Activated CD4-positive, alpha-beta T cell treated with anti-CD3 and anti-CD28 coated beads for 36 hours (primary cell): ENCODE measurements at regions not wholly inside any gene's neighbourhood (a gene's known extent, or its start where the extent isn't known, plus 50 kb on each side); places are given as distances from the start of the nearest gene placed in this dataset.

Experiments
- ATAC-seq: fragments of 200-7000 bp; cut with Tn5 transposase; one replicate; pipeline ENCODE4 v1.10.0; 2021; ENCODE audit warnings: mild to moderate bottlenecking, moderate library complexity
- CTCF ChIA-PET: fragments of 350-600 bp; sonication (Branson Sonifier 250); formaldehyde crosslinking; loops from one replicate; lab custom pipeline; 2021; ENCODE audit warnings: antibody characterized with exemption; lab: Charles Lee
- POLR2A ChIA-PET: fragments of 350-600 bp; sonication (Branson Sonifier 250); formaldehyde crosslinking; loops from one replicate; lab custom pipeline; 2021; ENCODE audit warnings: antibody characterized with exemption, inconsistent platforms; lab: Charles Lee
- DNase-seq: peaks from one replicate; pipeline ENCODE4 v3.0.0-alpha.2; 2020
- H3K27ac Mint-ChIP-seq: one replicate; pipeline ENCODE4 v1.8.0; 2021; ENCODE audit warnings: mixed read lengths
- H3K27me3 Mint-ChIP-seq: one replicate; pipeline ENCODE4 v1.8.0; 2021; ENCODE audit warnings: mixed read lengths
- H3K36me3 Mint-ChIP-seq: one replicate; pipeline ENCODE4 v1.8.0; 2021; ENCODE audit warnings: low read depth, mixed read lengths
- H3K4me1 Mint-ChIP-seq: one replicate; pipeline ENCODE4 v1.8.0; 2021; ENCODE audit warnings: mixed read lengths
- H3K4me3 Mint-ChIP-seq: one replicate; pipeline ENCODE4 v1.8.0; 2021; ENCODE audit warnings: mild to moderate bottlenecking, moderate library complexity, mixed read lengths
- H3K9me3 Mint-ChIP-seq: one replicate; pipeline ENCODE4 v1.8.0; 2021; ENCODE audit warnings: low read depth, mixed read lengths
- intact Hi-C, 2 experiments: fragments of 100-400 bp; cut with DNase I in 1 of 2; cut with micrococcal nuclease in 1 of 2; formaldehyde crosslinking; loops; one replicate each; pipeline versions ENCODE4 v1.14.2 to v1.15.1; 2022 to 2024; cut with DNase I, micrococcal nuclease

DNA sequence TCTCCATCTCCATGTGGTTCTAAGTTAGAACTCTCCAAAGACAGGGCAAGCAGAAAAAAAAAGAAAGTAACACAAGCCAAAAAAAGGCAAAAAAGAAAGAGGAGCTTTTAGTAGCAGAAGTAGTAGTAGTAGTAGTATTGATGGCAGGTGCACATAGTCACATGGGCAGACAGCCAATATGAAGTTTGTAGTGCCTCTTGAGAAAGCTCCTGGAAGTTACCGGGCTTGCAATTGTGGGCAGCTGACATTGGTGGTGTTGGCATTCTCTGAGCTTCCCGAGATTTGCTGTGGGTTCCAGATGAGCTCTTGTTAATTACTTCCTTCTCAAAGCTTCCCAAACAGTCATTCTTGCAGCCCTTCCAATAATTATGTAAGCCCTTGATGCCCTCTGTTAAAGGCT, 1128.5 kb downstream of the TYW1 start:
- Mint-ChIP-seq H3K9me3 (peaks cover 12% of the 10 kb centered on the region), H3K36me3 (no peaks in the 10 kb centered on the region), H3K27ac (no peak overlapping the region), H3K27me3 (no peaks in the 10 kb centered on the region), H3K4me3 (no peak overlapping the region), H3K4me1 (no peaks in the 10 kb centered on the region)
- ATAC-seq (no peak), DNase-seq (no peak)
- intact Hi-C loops = no loop called here
- ChIA-PET POLR2A (no interaction called here), CTCF (no interaction called here)

DNA sequence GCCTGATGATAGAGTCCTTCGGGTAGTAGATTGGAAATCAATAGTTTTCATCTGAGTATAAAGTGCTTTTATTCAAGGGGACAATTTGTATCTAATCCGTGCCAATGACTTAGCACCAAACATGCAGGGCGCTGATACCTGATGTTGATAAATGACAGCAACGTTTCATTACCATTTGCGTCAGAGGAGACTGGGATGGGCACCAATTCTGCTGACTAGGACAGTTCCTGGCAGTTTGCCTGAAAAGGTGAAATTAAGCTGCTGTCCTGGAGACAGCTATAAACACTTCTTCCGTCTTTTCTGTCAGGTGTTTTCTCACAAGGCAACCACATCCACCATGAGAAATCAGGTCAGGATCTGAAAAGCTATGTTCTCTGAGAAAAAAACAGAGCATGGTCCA, 1136.4 kb downstream of the TYW1 start:
- peaks cover 16% of the 10 kb centered on the region for H3K9me3 Mint-ChIP-seq
- H3K27me3 Mint-ChIP-seq = no peaks in the 10 kb centered on the region
- ChIA-PET POLR2A (no interaction called here), CTCF (no interaction called here)
- no peak overlapping the region for H3K27ac Mint-ChIP-seq
- DNase-seq (no peak), ATAC-seq (no peak)
- no peak overlapping the region for H3K4me3 Mint-ChIP-seq
- H3K4me1 Mint-ChIP-seq = no peaks in the 10 kb centered on the region
- intact Hi-C loops = no loop called here
- no peaks in the 10 kb centered on the region for H3K36me3 Mint-ChIP-seq

DNA sequence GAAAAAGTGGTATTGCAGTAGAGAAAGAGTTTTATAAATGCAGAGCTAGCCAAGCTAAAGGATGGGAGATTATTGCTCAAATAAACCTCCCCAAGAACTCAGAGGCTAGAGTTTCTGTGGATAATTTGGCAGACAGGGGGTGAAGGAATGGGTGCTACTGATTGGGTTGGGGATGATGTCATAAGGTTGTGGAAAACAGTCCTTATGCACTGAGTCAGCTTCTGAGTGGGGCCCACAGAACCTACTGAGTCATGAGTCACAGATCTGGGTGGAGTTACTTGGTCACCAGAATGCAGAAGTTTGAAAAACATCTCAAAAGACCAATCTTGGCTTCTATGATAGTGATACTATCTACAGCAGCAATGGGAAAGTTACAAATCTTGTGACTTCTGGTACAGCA, 1146.7 kb downstream of the TYW1 start:
- CTCF ChIA-PET = no interaction called here
- no peak for ATAC-seq
- Mint-ChIP-seq H3K9me3 (peaks cover 24% of the 10 kb centered on the region), H3K4me1 (no peaks in the 10 kb centered on the region), H3K27ac (no peak overlapping the region), H3K27me3 (no peaks in the 10 kb centered on the region), H3K4me3 (no peak overlapping the region), H3K36me3 (no peaks in the 10 kb centered on the region)
- no peak for DNase-seq
- POLR2A ChIA-PET = no interaction called here
- intact Hi-C loops = no loop called here

DNA sequence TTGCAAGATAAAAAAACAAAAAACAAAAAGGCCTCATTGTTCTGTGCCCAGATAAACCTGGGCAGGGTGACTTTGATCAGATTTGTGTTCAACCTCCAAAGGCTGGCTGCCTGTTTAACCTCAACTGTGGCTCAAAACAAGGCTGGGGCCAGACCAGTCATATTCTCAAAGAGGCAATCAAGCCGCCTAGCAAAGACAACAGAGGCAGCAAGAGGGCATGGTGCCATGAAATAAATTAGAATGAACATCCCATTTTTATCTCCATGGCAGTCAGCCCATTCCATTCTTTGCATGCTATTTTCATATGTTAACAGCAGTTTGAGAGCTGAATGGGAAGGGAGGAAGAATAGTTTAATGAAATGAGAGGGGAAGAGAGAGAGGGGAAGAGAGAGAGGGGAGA, 1150.3 kb downstream of the TYW1 start:
- ATAC-seq = no peak

DNA sequence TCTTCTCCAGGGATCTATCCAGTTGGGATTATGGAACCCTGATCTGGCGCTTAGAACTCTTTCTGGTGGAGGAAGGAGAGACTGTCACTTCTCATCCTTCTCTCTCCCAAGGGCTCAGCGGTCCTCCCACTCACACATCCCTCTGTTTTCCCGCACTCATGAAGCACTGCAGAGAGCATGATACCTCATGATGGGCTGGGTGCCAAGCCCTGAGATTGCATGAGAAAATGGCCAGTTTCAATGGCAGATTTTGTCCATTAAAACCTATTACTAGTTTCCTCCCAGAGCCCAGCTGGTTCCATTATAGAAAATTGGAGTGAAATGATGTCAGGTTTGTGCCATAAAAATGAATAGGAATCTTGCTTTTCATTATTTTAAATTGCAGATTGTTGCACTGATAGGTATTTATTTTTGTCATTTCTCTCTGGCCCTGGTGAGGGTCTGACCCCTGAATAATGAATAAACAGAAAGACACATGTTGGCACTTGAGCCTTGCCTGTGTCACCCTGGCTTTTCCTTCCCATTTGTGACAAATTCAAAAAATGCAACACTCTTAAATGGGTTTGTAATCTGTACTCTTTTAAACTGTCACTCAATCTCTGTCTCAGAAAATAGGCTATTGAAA, 1151.1 kb downstream of the TYW1 start:
- intact Hi-C loops = no loop called here
- Mint-ChIP-seq H3K4me3 (no peak overlapping the region), H3K4me1 (no peaks in the 10 kb centered on the region), H3K27ac (no peak overlapping the region), H3K9me3 (peaks cover 21% of the 10 kb centered on the region), H3K27me3 (no peaks in the 10 kb centered on the region), H3K36me3 (no peaks in the 10 kb centered on the region)
- ATAC-seq = no peak
- DNase-seq = no peak
- POLR2A ChIA-PET = no interaction called here
- CTCF ChIA-PET = no interaction called here

More for the DNA sequence above, 1150.3 kb downstream of the TYW1 start:
- ChIA-PET POLR2A (no interaction called here), CTCF (no interaction called here)
- Mint-ChIP-seq H3K4me3 (no peak overlapping the region), H3K27ac (no peak overlapping the region), H3K9me3 (peaks cover 23% of the 10 kb centered on the region), H3K36me3 (no peaks in the 10 kb centered on the region), H3K4me1 (no peaks in the 10 kb centered on the region), H3K27me3 (no peaks in the 10 kb centered on the region)
- DNase-seq = no peak
- intact Hi-C loops = no loop called here

DNA sequence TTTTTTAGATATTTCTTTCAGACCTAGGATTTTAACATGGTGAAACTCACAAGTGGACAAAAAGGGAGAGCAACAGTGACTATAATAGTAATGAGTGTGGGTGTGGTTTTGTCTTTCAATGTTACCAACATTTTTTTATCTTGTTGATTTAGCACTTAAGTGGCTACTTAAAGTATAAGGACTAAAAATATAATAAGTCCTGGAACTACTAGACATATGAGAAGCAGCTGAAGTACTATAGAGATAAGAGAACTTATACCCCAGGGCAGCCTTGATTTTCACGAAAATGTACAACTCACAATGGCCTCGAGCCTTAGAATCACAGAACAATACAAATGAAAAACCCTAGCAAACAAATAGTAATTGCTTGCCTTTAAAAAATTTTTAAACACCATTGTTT, 1151.8 kb downstream of the TYW1 start:
- DNase-seq = no peak
- Mint-ChIP-seq H3K4me1 (no peaks in the 10 kb centered on the region), H3K27me3 (no peaks in the 10 kb centered on the region), H3K27ac (no peak overlapping the region), H3K9me3 (peaks cover 15% of the 10 kb centered on the region), H3K36me3 (no peaks in the 10 kb centered on the region), H3K4me3 (no peak overlapping the region)
- ATAC-seq = no peak
- ChIA-PET POLR2A (no interaction called here), CTCF (no interaction called here)
- intact Hi-C loops = no loop called here

DNA sequence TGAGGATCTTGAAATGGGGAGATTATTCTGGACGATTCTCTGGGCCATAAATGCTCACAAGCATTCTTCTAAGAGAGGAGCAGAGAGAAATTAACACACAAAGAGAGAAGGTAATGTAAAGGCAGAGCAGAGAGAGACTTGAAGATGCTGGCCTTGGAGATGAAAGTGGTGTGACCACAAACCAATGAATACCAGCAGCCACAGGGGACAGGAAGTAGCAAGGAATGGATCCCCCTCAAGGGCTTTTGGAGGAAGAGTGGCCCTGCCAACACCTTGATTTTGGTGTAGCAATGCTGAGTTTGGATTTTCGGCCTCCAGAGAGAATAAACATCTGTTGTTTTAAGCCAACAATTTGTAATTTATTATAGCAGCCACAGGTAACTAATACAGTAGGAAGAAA, 1155.6 kb downstream of the TYW1 start:
- POLR2A ChIA-PET = no interaction called here
- intact Hi-C loops = no loop called here
- no peaks in the 10 kb centered on the region for H3K36me3 Mint-ChIP-seq
- no peak for ATAC-seq
- CTCF ChIA-PET = no interaction called here
- no peak overlapping the region for H3K27ac Mint-ChIP-seq
- H3K27me3 Mint-ChIP-seq = no peaks in the 10 kb centered on the region
- H3K9me3 Mint-ChIP-seq = peaks cover 14% of the 10 kb centered on the region
- no peaks in the 10 kb centered on the region for H3K4me1 Mint-ChIP-seq
- no peak overlapping the region for H3K4me3 Mint-ChIP-seq
- no peak for DNase-seq

DNA sequence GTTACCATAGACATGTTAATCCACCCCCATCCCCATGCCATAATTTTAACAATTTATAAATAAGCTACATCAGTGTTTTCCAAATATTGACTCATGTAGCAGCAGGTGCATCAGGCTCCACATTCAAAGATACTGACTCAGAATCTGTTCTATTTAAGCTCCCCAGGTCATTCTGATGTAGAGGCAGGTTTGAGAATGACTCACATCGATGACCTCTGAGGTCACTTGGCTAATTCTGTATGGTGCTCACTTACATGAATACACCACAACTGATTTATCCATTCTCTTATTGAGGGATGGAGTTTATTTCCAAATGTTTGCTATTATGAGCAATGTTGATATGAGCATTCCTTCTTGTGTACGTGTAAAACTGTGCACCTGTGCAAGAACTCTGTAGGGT, 1159.0 kb downstream of the TYW1 start:
- CTCF ChIA-PET = no interaction called here
- H3K4me3 Mint-ChIP-seq = no peak overlapping the region

DNA sequence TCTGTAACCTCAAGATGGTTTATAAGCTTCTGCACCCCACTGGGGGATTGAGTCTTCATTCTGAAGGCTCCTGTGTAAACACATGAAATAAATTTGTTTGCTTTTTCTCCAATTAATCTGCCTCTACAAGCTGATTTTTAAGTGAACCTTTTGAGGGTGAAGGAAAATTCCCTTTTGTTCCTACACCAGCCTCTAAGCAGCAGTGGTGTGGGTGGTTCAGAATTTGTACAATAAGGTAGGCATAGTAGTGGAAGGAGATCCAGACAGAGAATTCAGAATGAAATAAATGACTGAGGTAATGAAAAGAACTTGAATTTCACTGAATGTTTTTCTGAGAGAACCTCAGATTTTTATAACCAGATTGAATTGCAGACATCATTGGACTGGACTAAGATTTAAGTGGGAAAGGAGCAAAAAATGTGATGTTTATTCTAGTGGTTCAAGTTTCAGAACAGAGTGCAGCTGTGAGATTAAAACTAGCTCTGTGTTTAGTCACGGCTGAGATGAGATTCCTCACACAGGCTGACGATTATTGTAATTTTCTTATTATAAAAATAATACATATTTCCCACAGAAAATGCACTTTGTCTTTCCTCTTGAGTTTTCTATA, 1162.2 kb downstream of the TYW1 start:
- Mint-ChIP-seq H3K9me3 (peaks cover 8% of the 10 kb centered on the region), H3K36me3 (no peaks in the 10 kb centered on the region), H3K27me3 (no peaks in the 10 kb centered on the region), H3K4me1 (no peaks in the 10 kb centered on the region), H3K27ac (no peak overlapping the region), H3K4me3 (no peak overlapping the region)
- ATAC-seq = no peak
- intact Hi-C loops = no loop called here
- ChIA-PET CTCF (no interaction called here), POLR2A (no interaction called here)
- DNase-seq = no peak

More for the DNA sequence above, 1159.0 kb downstream of the TYW1 start:
- POLR2A ChIA-PET = no interaction called here
- Mint-ChIP-seq H3K27ac (no peak overlapping the region), H3K27me3 (no peaks in the 10 kb centered on the region), H3K4me1 (no peaks in the 10 kb centered on the region), H3K36me3 (no peaks in the 10 kb centered on the region), H3K9me3 (peaks cover 6% of the 10 kb centered on the region)
- no peak for DNase-seq
- ATAC-seq = no peak
- intact Hi-C loops = no loop called here

DNA sequence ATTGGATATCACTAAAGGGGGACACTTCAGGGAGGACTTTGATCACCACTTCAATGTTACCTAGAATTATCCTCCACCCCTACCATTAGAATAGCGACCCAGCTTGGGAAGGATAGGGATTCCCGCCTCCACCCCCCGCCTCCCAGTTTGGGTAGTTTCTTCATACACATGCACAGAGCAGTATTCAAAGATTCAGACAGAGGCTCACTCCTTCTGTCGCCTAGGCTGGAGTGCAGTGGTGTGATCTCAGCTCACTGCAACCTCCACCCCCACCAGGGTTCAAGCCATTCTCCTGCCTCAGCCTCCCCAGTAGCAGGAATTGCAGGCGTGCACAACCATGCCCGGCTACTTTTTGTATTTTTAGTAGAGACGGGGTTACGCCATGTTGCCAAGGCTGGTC, 1166.1 kb downstream of the TYW1 start:
- H3K27ac Mint-ChIP-seq = no peak overlapping the region
- H3K9me3 Mint-ChIP-seq = peaks cover 5% of the 10 kb centered on the region
- no peaks in the 10 kb centered on the region for H3K27me3 Mint-ChIP-seq
- ATAC-seq = no peak
- H3K4me3 Mint-ChIP-seq = no peak overlapping the region
- no peaks in the 10 kb centered on the region for H3K36me3 Mint-ChIP-seq
- intact Hi-C loops = no loop called here
- DNase-seq = no peak
- no peaks in the 10 kb centered on the region for H3K4me1 Mint-ChIP-seq
- ChIA-PET POLR2A (no interaction called here), CTCF (no interaction called here)

DNA sequence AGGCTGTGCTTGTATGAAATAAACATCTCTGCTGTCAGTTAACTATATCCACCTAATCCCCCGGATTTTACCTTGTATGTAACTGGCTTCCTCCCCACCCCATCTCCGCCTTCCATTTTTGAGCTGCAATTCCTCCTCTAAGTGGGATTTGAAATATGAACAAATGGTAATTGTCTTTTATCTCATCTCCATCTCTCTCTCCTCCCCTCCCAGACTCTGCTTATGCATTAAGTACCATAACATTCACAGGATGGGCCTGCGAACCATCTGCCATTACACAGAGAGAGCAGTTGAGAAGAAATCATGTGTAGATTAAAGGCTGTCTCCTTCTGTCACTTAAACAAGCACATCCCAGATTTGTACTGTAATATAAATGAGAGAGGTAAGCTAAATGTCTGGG, 1169.9 kb downstream of the TYW1 start:
- Mint-ChIP-seq H3K27ac (no peak overlapping the region), H3K27me3 (no peaks in the 10 kb centered on the region), H3K4me3 (no peak overlapping the region), H3K9me3 (peaks cover 8% of the 10 kb centered on the region), H3K4me1 (no peaks in the 10 kb centered on the region), H3K36me3 (no peaks in the 10 kb centered on the region)
- ATAC-seq (no peak), DNase-seq (no peak)
- ChIA-PET CTCF (no interaction called here), POLR2A (no interaction called here)
- intact Hi-C loops = no loop called here

DNA sequence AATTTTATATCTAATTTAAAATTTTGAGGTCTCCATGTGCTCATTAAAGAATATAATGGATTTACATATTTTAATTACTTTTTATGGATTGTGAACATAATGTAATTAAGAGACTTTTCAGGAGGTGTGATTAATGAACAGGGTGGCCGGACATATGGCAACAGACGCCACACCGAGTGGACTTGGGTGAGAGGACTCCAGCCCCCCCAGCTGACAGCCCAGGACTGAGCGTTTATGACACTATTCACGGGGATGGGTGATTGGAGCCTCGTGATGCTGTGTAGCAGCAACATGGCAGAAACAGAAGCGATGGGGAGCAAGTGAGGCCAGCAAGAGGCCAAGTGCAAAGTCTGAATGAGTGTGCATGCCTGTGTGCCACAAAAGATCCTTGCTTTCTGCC, 1176.9 kb downstream of the TYW1 start:
- ChIA-PET POLR2A (no interaction called here), CTCF (no interaction called here)
- ATAC-seq = no peak
- peaks cover 6% of the 10 kb centered on the region for H3K9me3 Mint-ChIP-seq
- intact Hi-C loops = no loop called here
- H3K27ac Mint-ChIP-seq = no peak overlapping the region
- no peak overlapping the region for H3K4me3 Mint-ChIP-seq
- no peaks in the 10 kb centered on the region for H3K36me3 Mint-ChIP-seq
- no peak for DNase-seq
- H3K27me3 Mint-ChIP-seq = no peaks in the 10 kb centered on the region
- no peaks in the 10 kb centered on the region for H3K4me1 Mint-ChIP-seq
